Lower leg skin (tissue), 3 donors: ENCODE measurements at regions not wholly inside any gene's neighbourhood (a gene's known extent, or its start where the extent isn't known, plus 50 kb on each side); places are given as distances from the start of the nearest gene placed in this dataset.

ENCODE experiments used
- POLR2A ChIP-seq, 2 donors: fragments of 450-650 bp; IDR thresholded peaks; one replicate each; pipeline ENCODE4 v1.6.1; 2016 to 2017; ENCODE audit warnings: antibody characterized with exemption in 2 of 2, mild to moderate bottlenecking in 1 of 2, moderate library complexity in 1 of 2
- TF ChIP-seq, protein P1 (sequence below), 3 donors: fragments of 450-650 bp; IDR thresholded peaks; one replicate each; pipeline ENCODE4 v1.5.1; 2016; ENCODE audit warnings: antibody characterized with exemption in 3 of 3, mild to moderate bottlenecking in 3 of 3, moderate library complexity in 2 of 3

DNA sequence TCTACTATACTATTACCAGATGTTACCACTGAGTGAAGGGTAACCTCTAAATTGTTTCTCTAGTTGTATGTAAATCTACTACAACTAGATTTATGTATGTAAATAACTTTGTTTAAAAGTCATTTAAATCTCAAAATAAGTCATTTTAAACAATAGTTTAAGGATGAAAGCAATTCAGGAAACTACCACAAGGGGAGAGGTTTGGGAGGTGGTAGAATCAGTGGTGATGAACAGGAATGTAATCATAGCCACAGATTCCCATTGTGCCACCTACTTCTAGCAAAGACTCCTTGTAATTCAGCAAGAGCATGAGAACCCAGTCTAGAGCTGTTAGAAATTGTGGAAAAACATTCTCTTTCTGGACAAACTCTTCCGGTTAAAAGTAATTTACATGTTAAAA, 234.6 kb downstream of the SLC7A11 start:
- TF ChIP-seq, protein P1, sequence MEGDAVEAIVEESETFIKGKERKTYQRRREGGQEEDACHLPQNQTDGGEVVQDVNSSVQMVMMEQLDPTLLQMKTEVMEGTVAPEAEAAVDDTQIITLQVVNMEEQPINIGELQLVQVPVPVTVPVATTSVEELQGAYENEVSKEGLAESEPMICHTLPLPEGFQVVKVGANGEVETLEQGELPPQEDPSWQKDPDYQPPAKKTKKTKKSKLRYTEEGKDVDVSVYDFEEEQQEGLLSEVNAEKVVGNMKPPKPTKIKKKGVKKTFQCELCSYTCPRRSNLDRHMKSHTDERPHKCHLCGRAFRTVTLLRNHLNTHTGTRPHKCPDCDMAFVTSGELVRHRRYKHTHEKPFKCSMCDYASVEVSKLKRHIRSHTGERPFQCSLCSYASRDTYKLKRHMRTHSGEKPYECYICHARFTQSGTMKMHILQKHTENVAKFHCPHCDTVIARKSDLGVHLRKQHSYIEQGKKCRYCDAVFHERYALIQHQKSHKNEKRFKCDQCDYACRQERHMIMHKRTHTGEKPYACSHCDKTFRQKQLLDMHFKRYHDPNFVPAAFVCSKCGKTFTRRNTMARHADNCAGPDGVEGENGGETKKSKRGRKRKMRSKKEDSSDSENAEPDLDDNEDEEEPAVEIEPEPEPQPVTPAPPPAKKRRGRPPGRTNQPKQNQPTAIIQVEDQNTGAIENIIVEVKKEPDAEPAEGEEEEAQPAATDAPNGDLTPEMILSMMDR (IDR thresholded peaks at IDR 0.05), result no peak
- TF ChIP-seq POLR2A (IDR thresholded peaks at IDR 0.05), result no peak
